HG02763 (cell line): ENCODE measurements at regions not wholly inside any gene's neighbourhood (a gene's known extent, or its start where the extent isn't known, plus 50 kb on each side); places are given as distances from the start of the nearest gene placed in this dataset.

Source experiments
- ATAC-seq: cut with Tn5 transposase; IDR thresholded peaks from one replicate; pipeline ENCODE4 v1.9.1; 2021; ENCODE audit warnings: mild to moderate bottlenecking, moderate library complexity; ENCODE audit not compliant: unreplicated experiment

DNA sequence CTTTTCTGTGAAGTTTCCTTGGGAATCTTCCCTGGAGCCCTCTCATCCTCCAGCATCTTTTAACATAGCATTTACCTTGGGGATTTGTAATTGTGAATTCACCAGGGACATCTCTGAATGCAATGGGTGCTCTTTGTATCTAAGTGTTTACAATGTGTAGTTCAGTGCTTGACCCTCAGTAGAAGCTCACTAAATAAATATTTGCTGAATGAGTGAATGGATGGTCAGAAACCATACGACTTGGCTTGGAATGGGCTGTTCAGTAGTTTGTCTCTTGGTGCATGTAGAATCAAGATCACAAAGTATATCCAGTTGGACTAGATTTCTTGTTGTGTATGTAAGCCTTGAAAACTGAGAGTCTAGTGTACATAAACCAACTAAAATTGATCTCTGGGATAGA lies 81.8 kb upstream of the MEF2C start:
- no peak for ATAC-seq

DNA sequence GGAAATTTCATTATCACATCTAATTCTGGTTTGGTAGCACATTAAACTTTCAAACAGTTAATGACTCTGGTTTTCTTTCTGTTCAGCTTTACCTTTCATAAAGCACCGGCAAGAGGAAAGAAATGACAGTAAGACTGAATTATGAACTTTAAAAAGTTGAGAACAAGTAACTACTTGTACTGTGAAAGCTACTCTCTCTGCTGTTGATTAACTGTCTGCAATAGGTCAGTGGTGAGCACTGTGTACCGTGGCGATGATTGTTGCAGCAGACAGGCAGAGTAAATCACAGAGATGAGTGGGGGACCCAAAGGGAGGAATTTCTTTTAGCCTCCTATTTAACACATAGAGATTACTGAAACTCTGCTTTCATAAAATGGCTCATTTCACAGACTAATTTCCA lies 74.0 kb upstream of the MEF2C start:
- no peak for ATAC-seq

DNA sequence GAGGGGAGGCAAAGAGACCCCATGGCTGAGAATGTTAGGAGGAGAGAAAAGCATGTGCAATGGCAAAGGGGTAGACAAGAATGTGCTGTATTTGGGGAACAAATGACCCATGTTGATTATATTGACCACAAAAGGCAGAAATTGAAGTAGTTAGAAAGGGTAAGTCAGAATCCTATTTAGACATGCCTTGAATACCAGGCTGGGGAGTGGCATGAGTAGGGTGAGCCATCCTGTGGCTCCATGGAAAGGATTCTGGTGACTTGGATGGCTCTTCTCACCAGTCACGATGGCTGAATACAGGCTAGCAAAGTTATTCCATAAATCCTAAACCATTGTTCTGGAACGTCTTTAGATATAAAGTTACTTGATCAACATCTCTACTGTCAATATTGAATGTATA lies 73.4 kb upstream of the MEF2C start:
- no peak for ATAC-seq

DNA sequence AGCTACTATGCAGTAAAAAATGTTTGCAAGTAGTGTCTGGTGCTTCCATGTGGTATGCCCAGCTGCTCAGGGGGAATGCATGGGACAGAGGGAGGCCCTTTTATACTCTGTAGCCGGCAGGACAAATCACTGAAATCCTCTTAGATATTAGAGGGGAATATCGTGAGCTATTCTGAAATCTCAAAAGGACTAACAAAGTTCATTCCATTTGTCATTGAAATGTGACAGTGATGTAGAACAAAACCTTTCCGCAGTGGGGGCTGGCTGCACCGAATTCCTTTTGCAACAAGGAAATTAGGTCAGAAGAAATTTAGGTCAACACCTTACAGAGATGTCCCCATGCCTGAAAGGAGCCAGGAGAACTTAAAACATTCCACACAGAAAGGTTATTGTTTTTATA lies 72.4 kb upstream of the MEF2C start:
- ATAC-seq = no peak

DNA sequence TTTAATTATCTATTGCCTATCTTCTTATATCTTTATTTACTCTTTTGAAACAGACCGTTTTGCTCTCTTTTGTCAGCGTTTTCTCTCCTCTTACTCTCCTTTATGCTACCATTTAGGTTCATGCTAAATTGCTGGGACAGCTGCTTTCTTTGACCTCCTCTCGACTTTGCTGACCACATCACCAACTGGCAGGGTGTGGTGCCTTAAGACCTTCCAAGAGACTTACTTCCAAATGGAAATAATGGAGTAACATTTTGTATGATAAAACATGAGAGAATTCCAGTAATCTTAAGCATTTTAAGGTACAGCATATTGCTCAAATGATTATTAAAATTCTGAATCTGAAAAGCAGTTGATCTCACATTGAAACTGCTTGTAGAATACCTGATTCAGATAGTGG lies 71.5 kb upstream of the MEF2C start:
- ATAC-seq = no peak

DNA sequence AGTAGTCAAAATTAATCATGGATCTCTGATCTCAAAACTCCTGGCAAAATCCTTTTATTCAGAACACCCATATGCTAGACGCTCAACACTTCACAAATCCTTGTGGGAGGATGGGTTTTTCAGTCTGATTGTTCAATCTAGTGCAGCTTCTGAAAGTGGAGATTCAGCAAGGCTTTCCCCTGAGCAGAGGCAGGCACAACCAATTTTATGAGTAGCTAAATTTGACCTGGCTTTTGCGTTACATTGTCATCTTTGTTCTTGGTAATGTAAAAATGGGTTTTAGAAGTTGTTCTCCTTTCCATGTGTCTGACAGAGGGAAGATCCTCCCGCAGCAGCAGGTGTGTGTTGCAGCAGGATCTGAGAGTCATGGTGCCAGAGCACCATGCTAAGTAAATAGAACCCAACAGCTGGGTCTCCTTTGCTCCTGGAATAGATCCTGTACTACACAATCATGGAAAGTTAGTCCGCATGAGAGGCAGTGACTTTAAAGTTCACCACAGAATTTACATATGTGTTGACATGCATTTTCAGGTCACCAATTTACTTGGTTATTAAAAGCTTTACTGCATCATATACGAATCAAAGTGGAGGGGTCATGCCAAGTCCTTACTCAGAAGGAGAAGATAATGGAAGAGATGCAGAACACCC lies 70.1 kb upstream of the MEF2C start:
- ATAC-seq = no peak

DNA sequence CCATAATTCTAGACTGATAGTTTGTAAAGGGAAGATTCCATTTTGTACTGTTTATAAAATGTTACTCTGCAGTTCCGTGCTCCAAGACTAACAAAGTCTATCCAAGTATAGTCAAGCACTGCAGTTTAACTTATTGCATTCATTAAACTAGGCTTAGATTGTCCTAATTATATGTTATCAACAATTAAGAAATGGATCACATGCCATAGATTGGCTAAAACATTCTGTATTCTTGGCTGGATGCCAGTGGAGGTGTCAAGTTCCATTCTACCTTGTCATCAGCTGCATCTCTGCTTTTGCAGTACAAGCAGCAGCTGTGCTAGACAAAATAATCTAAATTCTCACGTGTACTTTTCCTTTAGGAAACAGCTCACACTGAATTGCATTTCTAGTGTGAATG lies 69.4 kb upstream of the MEF2C start:
- no peak for ATAC-seq

DNA sequence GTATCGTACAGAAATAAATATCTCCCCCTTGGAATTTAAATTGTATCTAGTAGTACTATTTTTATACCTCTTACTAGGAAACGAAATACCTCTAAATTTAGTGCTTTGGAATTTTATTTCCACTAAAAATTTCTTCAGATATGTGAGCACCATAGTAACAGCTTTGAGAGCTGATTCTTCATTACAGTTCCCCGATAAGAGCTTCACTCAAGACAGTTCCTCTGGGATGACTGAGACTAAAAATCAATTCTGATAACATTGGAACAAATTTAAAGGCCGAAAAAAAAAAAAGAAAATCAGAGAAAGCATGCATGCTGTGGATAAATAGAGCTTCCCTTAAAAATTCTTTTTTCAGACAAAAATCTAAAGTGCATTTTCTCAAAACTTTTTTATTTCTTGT lies 68.5 kb upstream of the MEF2C start:
- ATAC-seq = no peak

DNA sequence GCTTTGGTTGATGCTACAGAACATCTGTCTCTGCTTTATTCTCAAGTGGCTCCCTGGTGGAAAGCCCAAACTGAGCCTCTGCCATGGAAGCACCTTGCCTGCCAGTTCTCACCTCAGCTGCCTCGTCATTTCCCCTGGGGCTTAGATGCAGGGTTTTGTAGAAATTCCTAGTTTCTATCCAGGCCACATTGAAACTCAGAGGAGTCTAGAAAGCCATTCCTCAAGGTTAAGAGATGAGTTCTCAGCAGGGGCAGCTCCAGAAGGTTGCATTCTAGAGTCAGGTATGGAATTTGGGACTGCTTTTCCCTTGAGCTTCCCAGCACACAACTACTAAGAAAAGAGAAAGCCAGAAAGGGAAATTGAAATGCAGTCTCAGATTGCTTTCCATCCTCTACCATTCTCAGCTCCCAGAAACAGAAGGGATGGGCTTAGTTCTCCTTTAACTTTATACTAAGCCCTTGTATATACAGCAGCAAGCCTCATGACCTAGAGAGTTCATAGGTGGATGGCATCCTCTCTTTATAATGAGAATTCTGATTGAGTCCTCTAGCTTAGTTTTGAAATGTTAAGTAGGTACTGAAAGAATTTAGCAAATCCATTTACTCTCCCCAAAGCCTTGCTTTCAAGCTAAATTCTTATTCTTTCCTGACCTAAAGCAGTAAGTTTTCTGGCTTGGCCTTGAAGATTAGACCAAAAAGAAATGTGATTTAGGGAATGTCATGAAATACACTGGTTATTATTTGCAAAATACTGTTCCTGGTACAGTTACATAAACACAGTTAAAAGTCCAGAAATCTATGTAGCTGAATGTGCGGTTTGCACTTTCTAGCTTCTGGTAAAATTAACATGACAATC lies 66.0 kb upstream of the MEF2C start:
- no peak for ATAC-seq

DNA sequence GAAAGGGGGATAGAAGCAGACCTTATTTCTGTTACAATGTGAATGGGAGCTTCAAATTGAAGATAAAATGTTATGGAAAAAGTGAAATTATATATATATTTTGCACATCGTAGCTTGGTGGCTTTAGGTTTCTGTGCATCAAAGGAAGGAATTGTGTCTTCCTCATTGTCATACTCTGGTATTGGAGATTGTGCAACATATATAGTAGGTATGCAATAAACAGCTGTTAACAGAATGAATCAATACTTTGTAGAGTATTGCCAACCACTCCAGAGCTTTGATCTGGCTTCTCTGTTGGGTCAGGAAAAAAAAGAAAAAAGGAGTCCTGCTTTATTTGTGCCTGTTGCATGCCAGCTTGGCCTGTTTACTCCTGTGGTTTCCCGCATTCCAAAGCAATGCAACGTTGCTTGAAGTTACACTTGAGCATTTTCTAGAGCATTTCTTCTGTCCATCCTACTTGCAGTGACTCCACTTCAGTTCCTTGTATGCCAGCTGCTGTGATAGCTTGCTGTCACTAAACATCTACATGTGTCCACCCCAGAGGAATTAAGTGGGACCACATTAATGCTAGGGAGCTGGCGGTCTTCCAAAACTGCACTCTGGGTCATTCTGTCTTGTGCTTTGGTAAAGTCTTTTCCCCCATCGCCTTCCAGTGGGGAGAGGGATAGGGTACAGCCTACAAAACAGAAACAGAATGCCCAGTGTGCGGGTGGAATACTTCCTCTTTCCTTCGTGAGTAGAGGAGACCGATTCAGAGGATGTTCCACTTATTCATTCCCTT lies 62.0 kb upstream of the MEF2C start:
- no peak for ATAC-seq

DNA sequence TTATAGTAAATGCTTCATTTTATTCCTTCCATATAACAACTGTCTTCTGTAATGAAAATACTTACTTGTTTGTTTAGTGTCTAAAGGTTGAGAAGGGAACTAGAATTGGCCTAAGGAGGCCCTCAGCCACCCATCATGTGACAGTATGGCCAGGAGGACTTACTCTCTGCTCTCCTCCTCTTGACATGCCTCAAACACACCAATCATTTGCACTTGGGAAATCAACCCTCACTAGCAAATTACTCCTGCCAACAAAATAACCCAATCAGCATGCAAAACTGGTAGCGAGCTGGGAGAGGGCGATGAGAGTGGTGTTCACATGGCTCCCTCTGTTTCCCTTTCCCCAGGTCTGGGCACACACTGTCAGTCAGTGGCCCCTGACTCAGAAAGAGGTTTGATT lies 58.6 kb upstream of the MEF2C start:
- ATAC-seq = no peak

DNA sequence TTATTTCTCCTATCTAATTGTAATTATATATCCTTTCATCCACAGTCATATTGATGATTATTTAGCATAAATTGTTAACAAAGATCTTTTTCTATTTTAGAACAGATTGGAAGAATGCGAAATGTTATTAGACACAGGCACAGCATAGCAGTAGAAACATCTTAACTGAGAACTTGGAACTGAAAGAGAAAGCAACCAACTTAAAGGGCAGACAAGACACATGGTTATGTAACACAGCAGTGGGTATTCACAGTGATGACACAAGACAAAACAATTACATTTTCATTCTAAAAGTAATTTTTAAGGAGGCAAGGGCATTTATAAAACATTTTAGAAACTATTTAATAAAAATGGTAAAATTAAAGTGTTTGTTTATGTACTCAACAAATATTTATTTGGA lies 57.7 kb upstream of the MEF2C start:
- peak; percentile 83 for ATAC-seq

DNA sequence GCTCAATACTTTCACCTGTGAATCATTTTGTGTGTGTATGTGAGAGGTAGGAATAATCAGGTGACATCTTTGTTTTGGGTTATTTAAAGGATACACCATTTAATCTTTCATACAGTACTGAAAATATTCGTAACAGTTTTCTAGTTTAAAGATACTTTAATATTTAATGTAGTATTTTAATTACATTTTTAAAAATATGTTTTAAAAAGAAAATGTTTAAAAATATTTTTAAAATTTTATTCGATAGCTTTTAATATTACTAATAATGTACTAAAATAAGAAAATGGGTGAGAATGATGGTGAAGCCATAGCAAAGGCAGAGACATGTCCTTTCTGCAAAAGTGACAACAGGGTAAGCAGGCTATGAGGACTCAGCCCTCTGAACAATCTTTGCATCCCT lies 56.3 kb upstream of the MEF2C start:
- ATAC-seq = no peak

DNA sequence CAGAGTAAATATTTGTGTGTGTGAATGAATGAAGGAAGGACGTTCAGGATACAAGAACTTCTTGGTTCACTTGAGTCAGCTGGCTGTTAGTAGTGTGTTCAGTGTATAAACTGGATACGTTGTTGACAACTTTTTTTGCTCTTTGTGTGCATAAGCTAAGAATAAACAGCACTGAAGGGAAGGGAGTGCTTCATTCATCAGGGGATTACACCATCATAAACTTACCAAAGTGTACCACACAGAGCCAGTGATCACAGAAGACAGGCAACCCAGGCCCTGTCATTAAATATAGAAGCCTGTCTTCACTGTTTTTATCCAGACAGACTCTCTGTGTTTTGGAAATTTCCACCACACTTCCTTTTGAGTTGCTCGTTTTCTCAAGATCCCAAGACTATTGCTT lies 55.5 kb upstream of the MEF2C start:
- no peak for ATAC-seq

DNA sequence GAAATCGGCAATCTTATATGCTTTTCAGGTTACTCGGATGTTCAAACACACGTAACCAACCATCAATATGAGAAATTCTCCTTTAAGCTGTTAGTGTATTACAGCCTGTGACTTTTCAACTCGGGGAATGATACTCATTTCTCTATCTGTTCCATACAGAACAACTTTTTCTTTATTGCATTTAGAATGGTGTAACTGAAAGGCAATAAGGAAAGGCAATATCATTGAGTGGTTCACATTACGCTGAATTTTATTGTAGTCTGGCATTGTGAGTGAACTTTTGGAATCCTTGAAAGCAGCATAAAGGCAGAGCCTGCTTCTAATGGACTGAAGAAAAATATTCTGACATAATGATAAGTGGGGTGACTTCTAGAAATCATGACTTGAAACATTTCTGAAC lies 54.4 kb upstream of the MEF2C start:
- ATAC-seq = no peak

DNA sequence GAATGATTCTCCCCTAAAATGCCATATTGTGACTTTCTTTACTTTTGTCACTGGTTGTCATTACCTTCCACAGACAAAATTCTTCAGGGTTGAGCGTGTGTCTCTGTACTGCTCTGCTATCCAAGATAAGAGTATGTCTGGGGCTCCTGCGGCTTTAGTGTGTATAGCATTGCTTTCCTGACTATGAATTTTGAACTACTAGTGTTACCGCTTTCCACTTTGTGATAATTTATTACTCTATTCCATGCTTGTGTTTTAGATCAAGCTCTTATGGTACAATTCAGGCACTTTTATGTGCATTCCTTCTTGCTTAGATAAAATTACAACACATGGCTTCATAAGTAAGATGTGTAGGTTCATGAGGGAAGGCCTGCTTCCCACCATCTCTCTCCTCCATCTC lies 51.5 kb upstream of the MEF2C start:
- no peak for ATAC-seq
